AML-193 (cell line): ENCODE measurements at regions not wholly inside any gene's neighbourhood (a gene's known extent, or its start where the extent isn't known, plus 50 kb on each side); places are given as distances from the start of the nearest gene placed in this dataset.
"Not testable (repeated sequence)": the region's sequence is repeated elsewhere in the genome, so short reads cannot be mapped to it uniquely, and the experiment has no call there.

Source experiments
- DNase-seq, 2 experiments: peaks; one replicate each; lab custom pipeline; 2025; lab: John Stamatoyannopoulos, UW

- no peak for DNase-seq
These were observed 67.6 kb downstream of the HTR1A start for GRCh38 chr5:63894690-63895089.

- no peak for DNase-seq
These were observed 83.5 kb downstream of the HTR1A start for GRCh38 chr5:63878788-63879187.

- no peak for DNase-seq
These were observed 84.3 kb downstream of the HTR1A start for GRCh38 chr5:63877961-63878360.

GRCh38 chr5:63860379-63860778 is 101.9 kb downstream of the HTR1A start:
- no peak for DNase-seq

DNA sequence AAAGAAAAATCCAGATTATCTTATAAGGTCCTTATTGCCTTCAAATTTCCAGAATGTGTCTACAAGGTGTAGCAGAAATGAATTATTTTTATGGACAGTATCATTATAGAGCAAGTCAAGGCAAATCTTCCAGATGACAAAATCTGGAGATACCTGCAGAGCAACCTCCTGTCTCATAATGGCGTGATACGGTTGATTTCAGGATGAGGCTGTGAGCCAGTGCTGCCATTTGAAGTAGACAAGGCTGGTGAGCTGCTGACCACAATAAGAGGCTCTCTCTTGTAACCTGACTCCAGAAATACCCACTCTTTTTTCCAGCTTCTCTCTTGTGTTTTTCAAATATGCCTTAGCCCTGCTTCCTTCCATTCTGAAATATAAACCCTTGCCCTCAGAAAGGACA is 108.2 kb downstream of the HTR1A start:
- DNase-seq: no peak

GRCh38 chr5:63843190-63843589 is 119.1 kb downstream of the HTR1A start:
- no peak for DNase-seq

DNA sequence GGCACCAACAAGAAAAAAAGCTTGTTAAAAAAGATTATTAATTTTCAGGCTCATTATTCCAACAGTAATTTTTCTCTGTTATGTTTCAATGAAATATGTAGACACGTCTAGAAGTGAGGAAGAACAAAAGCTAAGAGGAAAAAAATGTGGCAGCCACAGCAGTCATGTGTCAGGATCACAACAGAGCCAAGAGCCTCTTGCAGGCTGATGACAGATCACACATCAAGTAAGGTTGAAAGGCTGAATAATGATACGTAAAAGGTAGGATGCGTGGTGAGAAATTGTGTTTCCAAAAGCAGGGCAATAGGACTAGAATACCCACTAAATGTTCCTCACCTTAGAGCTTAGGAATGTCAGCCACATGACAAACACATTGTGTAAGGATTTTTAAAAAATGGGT is 124.8 kb downstream of the HTR1A start:
- DNase-seq: no peak

- DNase-seq: no peak
These were observed 130.9 kb downstream of the HTR1A start for GRCh38 chr5:63831381-63831780.

DNA sequence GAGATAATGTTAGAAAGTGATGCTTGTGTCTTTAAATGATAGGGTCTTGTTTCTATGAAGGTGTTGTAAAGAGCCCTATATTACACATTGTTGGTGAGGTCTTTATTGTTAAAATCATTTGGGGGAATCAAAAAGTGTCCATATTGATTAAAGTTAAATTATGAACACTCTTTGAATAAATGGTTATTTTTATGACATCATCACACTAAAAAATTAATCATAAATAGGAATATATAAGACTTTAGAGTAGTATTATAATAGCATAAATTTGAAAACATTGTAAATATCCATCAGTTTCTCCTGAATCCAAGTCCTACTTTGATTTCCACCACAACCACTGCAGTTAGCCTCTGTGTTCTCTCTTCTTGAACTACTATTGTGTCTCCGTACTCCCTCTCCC is 136.3 kb downstream of the HTR1A start:
- DNase-seq: no peak

- DNase-seq: no peak
These were observed 138.7 kb downstream of the HTR1A start for GRCh38 chr5:63823583-63823982.

DNA sequence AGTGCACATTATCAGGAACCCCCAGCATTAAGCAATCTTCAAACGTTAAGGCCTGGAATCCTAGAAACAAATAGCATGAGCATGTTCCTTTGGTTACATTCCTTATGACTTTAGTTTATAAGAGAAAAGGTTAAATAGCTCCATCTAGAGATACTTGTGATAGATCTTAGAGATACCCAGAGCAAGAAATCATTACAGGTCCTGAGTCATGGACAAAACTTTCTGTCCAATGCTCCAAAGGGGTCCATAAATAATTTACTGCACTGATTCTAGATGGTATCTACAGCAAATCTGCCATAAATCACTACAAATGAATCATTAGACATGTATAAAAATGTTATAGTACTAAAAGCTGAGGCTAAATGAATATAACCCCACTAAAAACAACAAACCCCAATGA is 139.6 kb downstream of the HTR1A start:
- no peak for DNase-seq

- no peak for DNase-seq
These were observed 141.7 kb downstream of the HTR1A start for GRCh38 chr5:63820577-63820976.

DNA sequence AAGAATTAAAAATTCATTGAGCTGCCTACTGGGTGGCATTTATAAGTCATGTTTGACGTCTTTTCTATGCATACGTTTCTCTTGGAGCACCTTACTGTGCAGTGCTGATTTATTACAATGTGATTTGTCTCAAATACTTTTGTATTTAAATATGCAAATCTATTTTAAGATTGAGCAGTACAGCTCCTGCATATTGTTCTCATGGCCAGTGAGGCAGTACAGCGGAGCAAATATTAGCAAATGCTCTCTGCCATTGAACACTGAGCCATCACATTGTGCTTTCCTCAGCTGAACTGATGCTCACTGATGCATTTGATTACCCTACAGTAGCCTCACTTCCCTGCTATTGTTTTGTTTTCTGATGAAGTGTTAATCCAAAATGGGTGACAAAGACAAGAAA is 149.6 kb downstream of the HTR1A start:
- no peak for DNase-seq

DNA sequence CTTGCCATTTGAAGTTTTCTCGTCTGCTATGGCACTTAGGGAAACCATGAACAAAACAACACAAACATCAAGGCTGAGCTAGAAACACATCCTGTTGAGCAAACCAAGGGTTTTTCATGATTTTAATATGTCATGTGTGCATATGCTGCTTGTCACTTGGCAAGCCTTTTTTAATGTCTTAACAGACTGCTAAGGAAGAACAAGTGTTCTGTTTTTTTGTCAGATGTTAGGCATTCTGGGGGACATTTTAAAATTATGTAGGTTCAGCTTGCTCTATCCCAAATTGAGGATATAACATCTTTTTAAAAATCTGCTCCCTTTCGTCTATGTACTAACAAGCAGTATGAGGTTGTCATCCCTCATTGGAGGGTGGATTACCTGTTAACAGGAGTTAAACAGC is 150.3 kb downstream of the HTR1A start:
- DNase-seq: no peak

GRCh38 chr5:63811286-63811685 is 151.0 kb downstream of the HTR1A start:
- no peak for DNase-seq

DNA sequence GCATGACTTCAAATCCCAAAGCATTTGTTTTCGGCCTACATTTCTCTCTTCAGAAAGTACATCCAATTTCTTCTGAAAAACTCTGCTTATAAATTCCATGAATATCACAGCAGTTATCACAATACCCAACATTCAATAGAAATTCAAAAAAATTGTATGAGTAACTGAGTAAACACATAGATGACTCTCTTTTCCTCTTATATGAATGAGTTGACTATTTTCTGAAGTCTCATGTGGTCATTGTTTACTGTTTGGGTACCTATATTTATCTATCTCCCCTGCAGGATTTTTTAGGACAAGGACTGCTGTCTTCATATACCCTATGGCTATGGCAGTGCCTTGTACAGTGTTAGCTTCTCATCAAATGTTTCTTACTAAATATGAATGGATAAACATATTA is 157.1 kb downstream of the HTR1A start:
- no peak for DNase-seq

DNA sequence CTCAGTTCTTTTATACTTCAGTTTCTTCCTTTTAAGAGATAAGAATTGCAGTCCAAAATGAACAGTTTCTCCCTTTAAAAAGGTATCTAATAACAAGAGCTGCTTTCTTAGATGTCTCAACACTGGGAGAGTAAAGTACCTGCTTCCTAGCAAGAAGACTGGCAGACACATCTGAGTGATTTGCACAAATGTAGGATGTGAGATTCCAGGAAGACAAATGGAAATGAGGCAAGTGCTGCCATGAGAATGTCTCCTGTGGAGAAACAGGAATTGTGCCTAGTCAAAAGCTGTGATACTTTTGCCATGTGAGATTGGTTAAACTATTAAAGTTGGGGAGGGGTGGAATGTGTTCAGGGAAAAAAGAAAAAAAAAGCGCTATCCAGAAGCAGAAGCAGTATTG is 159.1 kb downstream of the HTR1A start:
- no peak for DNase-seq

DNA sequence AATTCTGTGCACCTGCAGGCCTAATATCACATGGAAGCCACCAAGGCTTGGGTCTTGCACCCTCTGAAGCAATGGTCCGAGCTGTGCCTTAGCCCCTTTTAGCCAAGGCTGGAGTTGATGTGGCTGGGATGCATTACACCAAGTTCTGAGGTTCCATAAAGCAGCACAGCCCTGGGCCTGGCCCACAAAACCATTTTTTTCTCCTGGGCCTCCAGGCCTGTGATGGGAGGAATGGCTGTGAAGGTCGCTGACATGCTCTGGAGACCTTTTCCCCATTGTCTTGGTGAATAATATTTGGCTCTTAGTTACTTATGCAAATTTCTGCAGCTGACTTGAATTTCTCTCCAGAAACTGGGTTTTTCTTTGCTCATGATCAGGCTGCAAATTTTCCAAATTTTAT is 167.3 kb downstream of the HTR1A start:
- no peak for DNase-seq

DNA sequence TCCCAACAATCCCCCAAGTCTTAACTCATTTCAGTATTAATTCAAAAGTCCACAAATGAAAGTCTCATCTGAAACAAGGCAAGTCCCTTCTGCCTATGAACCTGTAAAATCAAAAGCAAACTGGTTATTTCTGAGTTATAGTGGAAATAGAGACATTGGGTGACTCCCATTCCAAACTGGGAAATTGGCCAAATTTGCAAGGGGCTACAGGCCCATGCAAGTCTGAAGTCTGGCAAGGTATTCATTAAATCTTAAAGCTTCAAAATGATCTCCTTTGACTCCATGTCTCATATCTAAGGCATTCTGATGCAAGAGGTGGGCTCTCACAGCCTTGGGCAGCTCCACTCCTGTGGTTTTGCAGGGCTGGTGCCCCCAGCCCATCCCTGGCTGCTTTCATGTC is 167.9 kb downstream of the HTR1A start:
- no peak for DNase-seq

- DNase-seq: no peak
These were observed 187.3 kb downstream of the HTR1A start for GRCh38 chr5:63774939-63775338.

- no peak for DNase-seq
These were observed 194.0 kb downstream of the HTR1A start for GRCh38 chr5:63768221-63768620.

GRCh38 chr5:63760965-63761364 is 201.3 kb downstream of the HTR1A start:
- no peak for DNase-seq

DNA sequence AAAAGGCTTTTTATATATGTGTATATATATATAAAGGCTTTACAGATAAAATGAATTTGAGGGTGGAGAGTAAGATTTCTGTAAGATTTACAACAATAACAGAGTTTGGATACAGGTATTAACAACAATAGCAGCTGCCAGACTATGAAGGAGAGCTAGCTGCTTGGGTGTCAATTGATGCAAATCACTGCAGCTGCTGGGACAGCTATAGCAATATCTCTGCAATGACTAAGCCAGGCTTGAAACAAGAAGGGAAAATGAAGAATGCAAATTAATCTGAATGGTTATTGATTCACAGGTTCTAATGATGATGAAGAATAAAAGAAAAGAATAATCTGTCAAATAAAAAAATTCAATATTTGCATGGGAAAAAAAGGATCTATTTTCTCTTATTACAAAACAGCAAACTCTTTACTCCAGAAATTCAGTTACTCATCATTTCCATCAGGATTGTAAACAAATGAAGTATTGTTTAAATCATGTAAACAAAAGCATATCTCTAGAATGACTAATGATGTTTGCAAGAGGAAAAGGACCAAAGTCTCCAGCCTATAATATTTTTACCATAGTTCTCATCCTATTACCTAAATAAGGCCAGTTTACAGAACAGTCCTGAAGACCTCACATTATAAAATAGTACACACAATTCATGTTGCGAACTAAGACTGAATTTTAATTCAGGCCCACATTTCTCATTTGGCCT is 219.0 kb downstream of the HTR1A start:
- DNase-seq: no peak

DNA sequence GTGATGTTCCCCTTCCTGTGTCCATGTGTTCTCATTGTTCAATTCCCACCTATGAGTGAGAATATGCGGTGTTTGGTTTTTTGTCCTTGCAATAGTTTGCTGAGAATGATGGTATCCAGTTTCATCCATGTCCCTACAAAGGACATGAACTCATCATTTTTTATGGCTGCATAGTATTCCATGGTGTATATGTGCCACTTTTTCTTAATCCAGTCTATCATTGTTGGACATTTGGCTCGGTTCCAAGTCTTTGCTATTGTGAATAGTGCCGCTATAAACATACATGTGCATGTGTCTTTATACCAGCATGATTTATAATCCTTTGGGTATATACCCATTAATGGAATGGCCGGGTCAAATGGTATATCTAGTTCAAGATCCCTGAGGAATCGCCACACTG is 229.4 kb downstream of the HTR1A start:
- DNase-seq: not testable (repeated sequence)

DNA sequence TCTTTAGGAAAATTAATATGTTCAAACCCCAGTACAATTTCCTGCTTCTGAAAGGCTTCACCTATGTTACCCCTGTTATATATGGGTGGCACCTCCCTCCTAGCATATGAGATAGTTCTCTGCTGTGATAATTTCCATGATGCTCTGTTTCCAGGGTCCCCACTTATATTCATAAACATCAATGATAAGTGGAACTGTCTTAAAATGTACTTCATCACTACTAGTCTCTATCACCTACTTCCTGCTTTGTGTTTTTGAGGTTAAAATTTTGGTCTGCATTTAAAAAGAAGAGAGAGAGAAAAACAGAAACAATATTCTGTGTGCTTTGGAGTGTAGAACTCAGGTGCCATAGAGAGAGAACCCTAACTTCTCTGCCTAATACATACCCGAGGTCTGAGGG is 234.7 kb downstream of the HTR1A start:
- no peak for DNase-seq
